Skeletal muscle satellite cell (primary cell): ENCODE measurements at regions not wholly inside any gene's neighbourhood (a gene's known extent, or its start where the extent isn't known, plus 50 kb on each side); places are given as distances from the start of the nearest gene placed in this dataset.
"Not testable (repeated sequence)": the region's sequence is repeated elsewhere in the genome, so short reads cannot be mapped to it uniquely, and the experiment has no call there.

ENCODE experiments used
- H3K27me3 ChIP-seq: 2 replicates; pipeline ENCODE4 v1.7.0; 2013; ENCODE audit warnings: low read length; ENCODE audit not compliant: control insufficient read depth, insufficient read depth
- H3K36me3 ChIP-seq: 2 replicates; pipeline ENCODE4 v1.7.0; 2013; ENCODE audit warnings: mild to moderate bottlenecking, control low read depth, low read length; ENCODE audit not compliant: insufficient read depth
- H3K4me1 ChIP-seq: 2 replicates; pipeline ENCODE4 v1.7.0; 2013; ENCODE audit warnings: low read length; ENCODE audit not compliant: control insufficient read depth, insufficient read depth
- H3K4me2 ChIP-seq: 2 replicates; pipeline ENCODE4 v1.7.0; 2013; ENCODE audit warnings: mild to moderate bottlenecking, low read length
- H3K4me3 ChIP-seq: 2 replicates; pipeline ENCODE4 v1.7.0; 2013; ENCODE audit warnings: low read length
- H3K9ac ChIP-seq: 2 replicates; pipeline ENCODE4 v1.7.0; 2013; ENCODE audit warnings: mild to moderate bottlenecking, low read depth, low read length, moderate library complexity
- H3K9me3 ChIP-seq: replicated peaks from 2 replicates; pipeline ENCODE4 v1.7.0; 2013; ENCODE audit warnings: mild to moderate bottlenecking, control low read depth, low read length

- no peaks in the 10 kb centered on the region for H3K27me3 ChIP-seq
- no peaks in the 10 kb centered on the region for H3K9me3 ChIP-seq
- no peak overlapping the region for H3K4me3 ChIP-seq
- H3K4me1 ChIP-seq, result peaks cover 22% of the 10 kb centered on the region
- H3K9ac ChIP-seq, result peak overlapping the region; percentile 35
- peak overlapping the region; percentile 34 for H3K4me2 ChIP-seq
- no peaks in the 10 kb centered on the region for H3K36me3 ChIP-seq
These were observed 201.6 kb downstream of the TRIB2 start for GRCh38 chr2:12918138-12918834.

DNA sequence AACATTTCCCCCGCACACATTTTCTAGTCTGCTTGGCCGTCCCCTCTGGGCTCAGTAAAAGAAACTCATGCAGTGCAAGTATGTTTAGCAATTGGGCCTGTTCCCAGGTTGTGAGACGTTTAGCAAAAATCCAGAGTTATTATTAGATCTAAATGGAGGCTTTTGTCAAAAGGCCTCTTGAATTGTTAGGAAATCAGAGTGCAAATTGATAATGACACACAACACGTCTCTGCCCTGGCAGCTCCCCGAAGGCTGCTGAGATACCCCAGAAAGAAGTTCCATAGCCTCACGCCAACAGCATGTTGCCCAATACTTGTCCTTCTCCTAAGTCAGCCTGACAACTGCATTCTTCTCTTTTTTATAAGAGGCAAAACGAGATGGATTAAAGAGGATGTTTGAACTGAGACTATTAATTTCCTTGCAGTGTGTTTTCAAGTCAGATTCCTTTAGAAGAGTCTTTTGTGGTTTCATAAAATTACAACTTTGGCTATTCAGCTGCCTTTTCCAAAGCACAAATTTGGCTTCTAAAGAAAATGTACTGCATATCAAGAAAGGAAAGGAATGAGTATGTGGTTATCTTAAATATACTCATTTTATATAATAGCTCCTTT lies 202.2 kb downstream of the TRIB2 start:
- H3K4me3 ChIP-seq, result no peak overlapping the region

DNA sequence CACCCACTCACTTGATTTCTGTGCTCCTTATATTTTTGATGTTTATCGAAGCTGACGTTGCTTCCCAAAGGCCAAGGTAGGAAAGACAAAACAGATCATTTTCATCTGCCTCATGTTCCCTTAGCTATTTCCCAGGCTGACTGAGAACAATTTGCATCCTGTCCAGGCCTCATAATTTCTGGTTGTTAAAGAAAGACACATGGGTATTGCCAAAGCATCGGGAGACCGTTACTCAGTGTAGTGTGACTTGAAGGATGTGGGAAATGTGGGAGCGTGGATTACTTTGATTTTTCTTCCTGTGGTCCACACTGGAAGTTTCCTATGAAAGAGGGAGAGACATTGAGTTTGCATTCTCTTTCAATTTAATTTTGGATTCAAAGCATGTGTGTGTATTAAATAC lies 204.6 kb downstream of the TRIB2 start:
- H3K27me3 ChIP-seq, result no peaks in the 10 kb centered on the region
- no peak overlapping the region for H3K4me3 ChIP-seq
- no peaks in the 10 kb centered on the region for H3K36me3 ChIP-seq
- H3K4me2 ChIP-seq, result no peak overlapping the region
- H3K4me1 ChIP-seq, result peaks cover 14% of the 10 kb centered on the region
- H3K9me3 ChIP-seq, result no peaks in the 10 kb centered on the region
- H3K9ac ChIP-seq, result no peak overlapping the region

More for the DNA sequence above, 202.2 kb downstream of the TRIB2 start:
- Histone ChIP-seq H3K9ac (peak overlapping the region; percentile 45), H3K36me3 (no peaks in the 10 kb centered on the region), H3K27me3 (no peaks in the 10 kb centered on the region), H3K4me2 (peak overlapping the region; percentile 34), H3K9me3 (no peaks in the 10 kb centered on the region), H3K4me1 (peaks cover 22% of the 10 kb centered on the region)

DNA sequence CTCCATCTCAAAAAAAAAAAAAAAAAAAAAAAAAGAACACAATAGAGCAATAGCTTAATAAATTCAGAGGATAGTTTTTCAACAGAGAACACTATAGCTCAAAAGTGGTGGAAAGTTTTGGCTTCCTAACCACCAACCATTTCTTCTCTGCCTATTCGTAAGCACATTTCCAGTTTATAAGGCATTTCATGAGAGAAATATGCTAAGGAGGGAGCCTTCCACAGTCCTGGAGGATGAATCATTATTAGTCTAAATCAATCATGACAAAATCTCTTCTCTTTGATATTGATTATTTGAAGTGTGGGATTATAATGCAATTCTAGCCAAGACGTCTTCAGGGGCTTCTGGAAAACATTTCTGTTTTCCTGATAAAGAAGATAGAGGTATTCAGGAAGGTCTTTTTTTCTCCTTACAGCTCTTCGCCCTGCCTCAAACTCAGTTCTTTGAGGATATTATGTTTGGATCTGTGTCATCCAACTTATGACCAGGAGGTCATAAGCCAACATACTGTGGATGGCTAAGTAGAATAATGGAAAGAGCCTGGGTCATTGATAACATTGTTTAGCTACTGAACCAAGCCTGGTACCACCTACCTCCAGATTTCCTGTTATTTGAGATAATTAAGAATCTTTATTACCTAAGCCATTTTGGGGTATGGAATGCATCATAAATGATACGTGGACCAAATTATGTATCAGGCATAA lies 207.3 kb downstream of the TRIB2 start:
- no peak overlapping the region for H3K4me3 ChIP-seq
- H3K9ac ChIP-seq, result no peak overlapping the region
- peaks cover 16% of the 10 kb centered on the region for H3K4me1 ChIP-seq
- H3K36me3 ChIP-seq, result no peaks in the 10 kb centered on the region
- no peaks in the 10 kb centered on the region for H3K9me3 ChIP-seq
- no peaks in the 10 kb centered on the region for H3K27me3 ChIP-seq
- H3K4me2 ChIP-seq, result no peak overlapping the region

- not testable (repeated sequence) for H3K9ac ChIP-seq, H3K27me3 ChIP-seq, H3K4me2 ChIP-seq, H3K36me3 ChIP-seq, H3K4me3 ChIP-seq, H3K9me3 ChIP-seq
- peaks cover 19% of the 10 kb centered on the region for H3K4me1 ChIP-seq
These were observed 209.9 kb downstream of the TRIB2 start for GRCh38 chr2:12926641-12927040.

GRCh38 chr2:12928197-12928774 lies 211.6 kb downstream of the TRIB2 start:
- no peaks in the 10 kb centered on the region for H3K27me3 ChIP-seq
- H3K9me3 ChIP-seq, result no peaks in the 10 kb centered on the region
- H3K4me1 ChIP-seq, result peaks cover 19% of the 10 kb centered on the region
- no peak overlapping the region for H3K4me3 ChIP-seq
- H3K36me3 ChIP-seq, result no peaks in the 10 kb centered on the region
- no peak overlapping the region for H3K9ac ChIP-seq
- peak overlapping the region; percentile 12 for H3K4me2 ChIP-seq

GRCh38 chr2:12928775-12929401 lies 212.2 kb downstream of the TRIB2 start:
- no peak overlapping the region for H3K9ac ChIP-seq
- H3K4me1 ChIP-seq, result peaks cover 19% of the 10 kb centered on the region
- H3K4me2 ChIP-seq, result no peak overlapping the region
- H3K4me3 ChIP-seq, result no peak overlapping the region
- no peaks in the 10 kb centered on the region for H3K36me3 ChIP-seq
- H3K27me3 ChIP-seq, result no peaks in the 10 kb centered on the region
- no peaks in the 10 kb centered on the region for H3K9me3 ChIP-seq

DNA sequence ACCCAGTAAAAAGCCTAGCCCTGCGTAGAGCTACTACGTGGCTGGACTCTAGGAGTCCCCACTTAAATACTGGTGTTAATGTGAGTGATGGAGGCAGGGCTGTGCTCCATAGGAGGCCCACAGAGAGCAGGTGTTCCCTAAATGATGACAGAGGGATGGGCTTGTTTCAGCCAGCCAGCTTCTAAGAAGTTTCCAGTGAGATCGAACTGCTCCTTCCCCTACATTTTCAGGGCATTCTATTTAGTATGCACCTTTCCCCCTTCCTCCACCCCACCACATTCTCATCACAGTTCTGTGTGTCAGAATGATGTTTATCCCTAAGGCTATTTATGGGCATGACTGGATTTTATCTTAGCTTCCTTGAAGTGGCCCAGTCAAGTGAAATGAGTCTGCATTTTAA lies 213.0 kb downstream of the TRIB2 start:
- no peaks in the 10 kb centered on the region for H3K36me3 ChIP-seq
- no peaks in the 10 kb centered on the region for H3K9me3 ChIP-seq
- peaks cover 16% of the 10 kb centered on the region for H3K4me1 ChIP-seq
- no peaks in the 10 kb centered on the region for H3K27me3 ChIP-seq
- no peak overlapping the region for H3K4me2 ChIP-seq
- no peak overlapping the region for H3K9ac ChIP-seq
- no peak overlapping the region for H3K4me3 ChIP-seq

DNA sequence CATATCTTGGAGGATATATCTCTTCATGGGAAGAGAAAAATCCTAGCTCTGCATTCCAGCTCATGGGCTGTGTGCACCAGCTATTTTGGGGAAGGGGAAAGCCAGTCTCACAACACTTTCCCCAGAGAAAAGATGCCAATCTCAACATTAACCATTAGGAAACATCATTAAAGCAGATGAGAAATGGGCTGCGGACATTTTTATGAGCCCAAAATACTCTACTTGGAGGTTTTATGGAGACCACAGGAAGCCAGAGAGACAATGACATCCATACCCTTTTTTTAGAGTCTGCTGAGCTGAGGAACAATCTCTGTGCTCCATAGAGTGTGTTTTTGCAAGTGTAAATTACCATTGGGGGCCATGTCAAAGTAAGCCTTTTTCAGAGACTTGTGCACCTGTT lies 213.7 kb downstream of the TRIB2 start:
- no peaks in the 10 kb centered on the region for H3K27me3 ChIP-seq
- H3K4me1 ChIP-seq, result peaks cover 16% of the 10 kb centered on the region
- no peaks in the 10 kb centered on the region for H3K9me3 ChIP-seq
- no peak overlapping the region for H3K4me2 ChIP-seq
- H3K9ac ChIP-seq, result no peak overlapping the region
- no peak overlapping the region for H3K4me3 ChIP-seq
- no peaks in the 10 kb centered on the region for H3K36me3 ChIP-seq

- Histone ChIP-seq H3K27me3 (no peaks in the 10 kb centered on the region), H3K9ac (no peak overlapping the region), H3K4me2 (no peak overlapping the region), H3K4me3 (no peak overlapping the region), H3K36me3 (no peaks in the 10 kb centered on the region), H3K4me1 (peaks cover 16% of the 10 kb centered on the region), H3K9me3 (no peaks in the 10 kb centered on the region)
These were observed 214.6 kb downstream of the TRIB2 start for GRCh38 chr2:12931186-12931844.

DNA sequence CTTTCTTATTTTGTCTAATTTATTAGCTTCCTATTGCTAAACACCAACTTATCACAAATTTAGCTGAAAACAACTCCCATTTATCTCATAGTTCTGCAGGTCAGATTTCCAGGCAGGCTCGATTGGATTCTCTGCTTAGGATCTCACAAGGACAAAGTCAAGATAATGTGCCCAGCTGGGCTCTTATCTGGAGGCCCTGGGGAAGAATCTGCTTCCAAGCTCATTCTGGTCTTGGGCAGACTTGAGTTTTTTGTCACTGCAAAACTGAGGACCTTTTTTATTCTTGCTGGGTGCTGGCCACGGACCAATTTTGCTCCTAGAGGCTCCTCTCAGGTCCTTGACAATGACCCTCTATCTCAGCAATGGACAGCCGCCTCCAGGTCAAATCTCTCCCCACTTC lies 215.5 kb downstream of the TRIB2 start:
- H3K4me1 ChIP-seq, result peaks cover 16% of the 10 kb centered on the region
- no peaks in the 10 kb centered on the region for H3K36me3 ChIP-seq
- no peak overlapping the region for H3K4me2 ChIP-seq
- no peaks in the 10 kb centered on the region for H3K27me3 ChIP-seq
- no peak overlapping the region for H3K4me3 ChIP-seq
- H3K9me3 ChIP-seq, result no peaks in the 10 kb centered on the region
- no peak overlapping the region for H3K9ac ChIP-seq
